ENCODE measurements at regions not wholly inside any gene's neighbourhood (a gene's known extent, or its start where the extent isn't known, plus 50 kb on each side); places are given as distances from the start of the nearest gene placed in this dataset.
"Not testable (repeated sequence)": the region's sequence is repeated elsewhere in the genome, so short reads cannot be mapped to it uniquely, and the experiment has no call there.

GRCh38 chr4:29756966-29757365 is 963.2 kb upstream of the PCDH7 start:
- H3K4me2 ChIP-seq (ENCODE audit: insufficient read depth, low read length) = no peak overlapping the region
- H3K4me1 ChIP-seq (ENCODE audit: insufficient read depth, low read length) = no peaks in the 10 kb centered on the region
- H3K9me3 ChIP-seq (ENCODE audit: low read depth, low read length) = no peaks in the 10 kb centered on the region

GRCh38 chr4:29762151-29762550 is 958.0 kb upstream of the PCDH7 start:
- Histone ChIP-seq H3K9me3 (ENCODE audit: low read depth, low read length) (no peaks in the 10 kb centered on the region), H4K20me1 (ENCODE audit: insufficient read depth, low read length) (no peaks in the 10 kb centered on the region), H3K4me1 (ENCODE audit: insufficient read depth, low read length) (no peaks in the 10 kb centered on the region), H3K27me3 (ENCODE audit: insufficient read depth, low read length) (no peaks in the 10 kb centered on the region), H3K36me3 (ENCODE audit: insufficient read depth, low read length) (no peaks in the 10 kb centered on the region), H3K27ac (ENCODE audit: low read depth, low read length) (no peak overlapping the region), H3K4me3 (ENCODE audit: insufficient read depth, low read length) (no peak overlapping the region), H3K4me2 (ENCODE audit: insufficient read depth, low read length) (no peak overlapping the region), H3K79me2 (ENCODE audit: insufficient read depth, low read length) (no peaks in the 10 kb centered on the region), H2AFZ (ENCODE audit: low read length) (no peak overlapping the region)
- DNase-seq (ENCODE audit: insufficient read length, low spot score, missing footprints) = no peak
- TF ChIP-seq CTCF (IDR thresholded peaks at IDR 0.05; ENCODE audit: extremely low read depth, low read depth, low read length) = no peak

More at GRCh38 chr4:29756966-29757365, 963.2 kb upstream of the PCDH7 start:
- Histone ChIP-seq H3K36me3 (ENCODE audit: insufficient read depth, low read length) (no peaks in the 10 kb centered on the region), H3K27me3 (ENCODE audit: insufficient read depth, low read length) (no peaks in the 10 kb centered on the region), H3K79me2 (ENCODE audit: insufficient read depth, low read length) (no peaks in the 10 kb centered on the region), H4K20me1 (ENCODE audit: insufficient read depth, low read length) (no peaks in the 10 kb centered on the region), H3K4me3 (ENCODE audit: insufficient read depth, low read length) (no peak overlapping the region), H3K27ac (ENCODE audit: low read depth, low read length) (no peak overlapping the region), H2AFZ (ENCODE audit: low read length) (no peak overlapping the region)
- TF ChIP-seq CTCF (IDR thresholded peaks at IDR 0.05; ENCODE audit: extremely low read depth, low read depth, low read length) = no peak
- no peak for DNase-seq (ENCODE audit: insufficient read length, low spot score, missing footprints)

- TF ChIP-seq CTCF (IDR thresholded peaks at IDR 0.05; ENCODE audit: extremely low read depth, low read depth, low read length) = no peak
- Histone ChIP-seq H3K79me2 (ENCODE audit: insufficient read depth, low read length) (no peaks in the 10 kb centered on the region), H2AFZ (ENCODE audit: low read length) (no peak overlapping the region), H4K20me1 (ENCODE audit: insufficient read depth, low read length) (no peaks in the 10 kb centered on the region), H3K4me3 (ENCODE audit: insufficient read depth, low read length) (no peak overlapping the region), H3K4me1 (ENCODE audit: insufficient read depth, low read length) (no peaks in the 10 kb centered on the region), H3K27me3 (ENCODE audit: insufficient read depth, low read length) (no peaks in the 10 kb centered on the region), H3K36me3 (ENCODE audit: insufficient read depth, low read length) (no peaks in the 10 kb centered on the region), H3K27ac (ENCODE audit: low read depth, low read length) (no peak overlapping the region), H3K4me2 (ENCODE audit: insufficient read depth, low read length) (no peak overlapping the region), H3K9me3 (ENCODE audit: low read depth, low read length) (no peaks in the 10 kb centered on the region)
- DNase-seq (ENCODE audit: insufficient read length, low spot score, missing footprints) = no peak
Measured at GRCh38 chr4:29770627-29771026, 949.5 kb upstream of the PCDH7 start.

- H3K36me3 ChIP-seq (ENCODE audit: insufficient read depth, low read length); DNase-seq (ENCODE audit: insufficient read length, low spot score, missing footprints); H3K4me2 ChIP-seq (ENCODE audit: insufficient read depth, low read length); H3K9me3 ChIP-seq (ENCODE audit: low read depth, low read length); H3K4me3 ChIP-seq (ENCODE audit: insufficient read depth, low read length); H3K27me3 ChIP-seq (ENCODE audit: insufficient read depth, low read length); H2AFZ ChIP-seq (ENCODE audit: low read length); H4K20me1 ChIP-seq (ENCODE audit: insufficient read depth, low read length); H3K79me2 ChIP-seq (ENCODE audit: insufficient read depth, low read length); H3K27ac ChIP-seq (ENCODE audit: low read depth, low read length); H3K4me1 ChIP-seq (ENCODE audit: insufficient read depth, low read length): not testable (repeated sequence)
Measured at GRCh38 chr4:29788123-29788522, 932.0 kb upstream of the PCDH7 start.
